Heart left ventricle (tissue), 16 donors: ENCODE measurements at regions not wholly inside any gene's neighbourhood (a gene's known extent, or its start where the extent isn't known, plus 50 kb on each side); places are given as distances from the start of the nearest gene placed in this dataset.

Experiments used
- ATAC-seq, 4 donors: fragments of 200-7000 bp; cut with Tn5 transposase; one replicate each; pipeline ENCODE4 v1.9.1; 2020 to 2022; ENCODE audit warnings: moderate library complexity in 4 of 4, mild to moderate bottlenecking in 3 of 4, moderate number of reproducible peaks in 1 of 4
- DNase-seq, 5 donors: peaks; one replicate each; pipeline ENCODE4 v3.0.0-alpha.2; 2020
- H3K27ac ChIP-seq, 12 donors: fragments of 200-600 bp; sonication (generic) in 4 of 12; one replicate each; pipeline versions ENCODE4 v1.5.0 to v1.8.0; 2016 to 2022; ENCODE audit warnings: mild to moderate bottlenecking in 2 of 12
- H3K27me3 ChIP-seq, 9 donors: fragments of 200-600 bp; sonication (generic) in 2 of 9; one replicate each; pipeline versions ENCODE4 v1.5.1 to v1.8.0; 2016 to 2022; ENCODE audit warnings: mild to moderate bottlenecking in 3 of 9
- H3K36me3 ChIP-seq, 9 donors: fragments of 200-600 bp; sonication (generic) in 2 of 9; one replicate each; pipeline versions ENCODE4 v1.5.0 to v1.8.0; 2018 to 2022; ENCODE audit warnings: mild to moderate bottlenecking in 2 of 9
- H3K4me1 ChIP-seq, 12 donors: fragments of 200-600 bp; sonication (generic) in 4 of 12; one replicate each; pipeline versions ENCODE4 v1.5.0 to v1.8.0; 2016 to 2022; ENCODE audit warnings: mild to moderate bottlenecking in 3 of 12
- H3K4me3 ChIP-seq, 12 donors: fragments of 200-600 bp; sonication (generic) in 4 of 12; one replicate each; pipeline versions ENCODE4 v1.5.0 to v1.8.0; 2017 to 2022; ENCODE audit warnings: mild to moderate bottlenecking in 9 of 12, moderate library complexity in 4 of 12
- H3K9me3 ChIP-seq, 12 donors: fragments of 200-600 bp; sonication (generic) in 4 of 12; one replicate each; pipeline versions ENCODE4 v1.5.0 to v1.8.0; 2016 to 2022; ENCODE audit warnings: mild to moderate bottlenecking in 1 of 12
- CTCF ChIP-seq, 12 donors: fragments of 200-600 bp; sonication (generic) in 4 of 12; IDR thresholded peaks; one replicate each; pipeline versions ENCODE4 v1.5.0 to v1.8.0; 2018 to 2022; ENCODE audit warnings: antibody characterized with exemption in 12 of 12, mild to moderate bottlenecking in 5 of 12
- POLR2A ChIP-seq, 2 donors: fragments of 450-650 bp; IDR thresholded peaks; one replicate each; pipeline ENCODE4 v1.6.1; 2017; ENCODE audit warnings: antibody characterized with exemption in 2 of 2, mild to moderate bottlenecking in 2 of 2, moderate library complexity in 2 of 2
- WGBS, 4 donors: extraction: QIAGEN DNeasy Blood & Tissue Kit in 2 of 4; methylation state at CpG; one replicate each; pipeline versions ENCODE4 v1.1.5 to v1.1.7; 2013 to 2018; 5-methylcytosine and 5-hydroxymethylcytosine counted together
- intact Hi-C, 10 donors: fragments of 100-400 bp; cut with DNase I; formaldehyde crosslinking; loops; one replicate each; pipeline versions ENCODE4 v1.11.1 to v1.14.2; 2022
- donor health status: ischemic (EF 13 %, LVEDD 7.1; RV severe dilation, severe dysfunction).
- donor health status: healthy with polysubstance abuse.
- donor health status: DM: no; HTN: yes; CAD: no.
- donor health status: DM: no; HTN: no; CAD: no.
- donor health status: ischemic (EF 25% LVEDD 6.9; RV normal size, moderate dysfunction).
- donor health status: ischemic (EF 25% LVEDD 5.7; RV mildly dilated, moderate dysfunction).
- donor health status: healthy.
- donor health status: DM: yes; HTN: yes; CAD: no.
- donor health status: ischemic (EF 35%, LVEDD 5.7; RV mildly dilated, moderate dysfunction).
- donor health status: nonischemic (EF 11% LVEDD 7.7; RV severe dilation, severe dysfunction).
- donor health status: DM: yes; HTN: yes; CAD: no.
- donor health status: PGD.
- donor health status: ischemic (EF 29% LVEDD 5.4; RV normal size, mild dysfunction).
- donor health status: nonischemic (EF 23%, LVEDD 6.1; RV moderate dilation, normal function).

- no peaks in the 10 kb centered on the region for H3K36me3 ChIP-seq
- H3K27ac ChIP-seq = no peak overlapping the region
- intact Hi-C loops = no loop called here
- no peaks in the 10 kb centered on the region for H3K4me1 ChIP-seq
- H3K9me3 ChIP-seq = no peaks in the 10 kb centered on the region
- DNase-seq (no peak), ATAC-seq (no peak)
- WGBS, 4 donors = 38 to 63% (median 45%) methylated on average over 1 of the region's 1 CpG
- peaks cover 0 to 5% (median 0%) of the 10 kb centered on the region in 9 donors for H3K27me3 ChIP-seq
- H3K4me3 ChIP-seq = no peak overlapping the region
- TF ChIP-seq CTCF (IDR thresholded peaks at IDR 0.05) (no peak), POLR2A (IDR thresholded peaks at IDR 0.05) (no peak)
Observed at GRCh38 chr12:97342130-97342529, 120.5 kb upstream of the RMST start.

DNA sequence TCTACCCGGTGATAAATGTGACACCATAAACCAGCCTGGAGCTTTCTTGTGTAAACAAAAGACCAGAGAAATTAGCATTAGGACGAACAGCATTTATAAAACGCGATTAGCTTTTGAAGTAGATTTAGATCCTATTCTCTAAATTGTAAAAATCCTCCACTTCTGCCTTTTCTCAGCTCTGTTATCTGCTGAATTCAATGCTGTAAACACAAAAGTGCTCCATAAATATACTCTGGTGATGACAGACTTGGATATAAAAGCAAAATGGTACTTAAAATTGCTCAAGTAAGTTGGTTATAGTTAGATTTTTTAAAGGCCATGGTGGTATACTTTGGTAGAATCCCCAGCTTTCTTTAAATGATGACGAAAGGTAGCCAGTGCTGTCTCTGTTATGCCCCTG, 114.6 kb upstream of the RMST start:
- Histone ChIP-seq H3K4me1 (no peaks in the 10 kb centered on the region), H3K9me3 (peaks cover 0 to 5% (median 0%) of the 10 kb centered on the region in 12 donors), H3K4me3 (no peak overlapping the region), H3K36me3 (no peaks in the 10 kb centered on the region), H3K27ac (no peak overlapping the region), H3K27me3 (no peaks in the 10 kb centered on the region)
- no peak for ATAC-seq
- TF ChIP-seq POLR2A (IDR thresholded peaks at IDR 0.05) (no peak), CTCF (IDR thresholded peaks at IDR 0.05) (no peak)
- DNase-seq = no peak
- intact Hi-C loops = no loop called here
- 72 to 80% (median 79%) methylated on average over 5 of the region's 5 CpGs for WGBS, 4 donors

DNA sequence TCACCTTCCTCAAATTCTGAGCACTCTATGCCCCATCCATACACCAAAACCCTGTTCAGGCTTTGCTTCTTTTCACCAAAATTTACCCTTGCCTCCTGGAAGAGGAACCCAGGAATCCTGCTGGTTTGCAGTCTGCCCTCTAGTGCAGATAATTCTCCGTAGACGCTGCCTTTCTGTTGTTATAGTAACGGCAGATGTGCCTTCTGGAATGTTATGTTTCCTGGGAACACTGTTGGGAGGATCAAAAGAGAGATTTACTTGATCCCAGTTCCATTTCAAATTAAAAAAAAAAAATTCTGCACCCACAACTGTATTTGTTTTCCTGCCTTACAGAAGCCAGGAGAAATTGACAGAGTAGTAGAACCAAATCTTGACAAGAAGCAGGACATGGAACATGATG, 104.2 kb upstream of the RMST start:
- intact Hi-C loops = no loop called here
- ATAC-seq = no peak
- 33 to 53% (median 46%) methylated on average over 3 of the region's 3 CpGs for WGBS, 4 donors
- DNase-seq = no peak
- Histone ChIP-seq H3K27ac (no peak overlapping the region), H3K27me3 (no peaks in the 10 kb centered on the region), H3K9me3 (no peaks in the 10 kb centered on the region), H3K4me1 (no peaks in the 10 kb centered on the region), H3K36me3 (no peaks in the 10 kb centered on the region), H3K4me3 (no peak overlapping the region)
- TF ChIP-seq CTCF (IDR thresholded peaks at IDR 0.05) = no peak

GRCh38 chr12:97359021-97359690, 103.4 kb upstream of the RMST start:
- DNase-seq = no peak
- Histone ChIP-seq H3K4me1 (no peaks in the 10 kb centered on the region), H3K27me3 (no peaks in the 10 kb centered on the region), H3K27ac (no peak overlapping the region), H3K4me3 (no peak overlapping the region), H3K9me3 (no peaks in the 10 kb centered on the region), H3K36me3 (no peaks in the 10 kb centered on the region)
- intact Hi-C loops = no loop called here
- 42 to 61% (median 55%) methylated on average over 5 of the region's 5 CpGs for WGBS, 4 donors
- no peak for TF ChIP-seq CTCF (IDR thresholded peaks at IDR 0.05)
- no peak for TF ChIP-seq POLR2A (IDR thresholded peaks at IDR 0.05)
- ATAC-seq = no peak
